CD4-positive, CD25-positive, alpha-beta regulatory T cell (primary cell): ENCODE measurements at regions not wholly inside any gene's neighbourhood (a gene's known extent, or its start where the extent isn't known, plus 50 kb on each side); places are given as distances from the start of the nearest gene placed in this dataset.

Source experiments
- ATAC-seq, 2 donors: fragments of 150-1000 bp; cut with Tn5 transposase; one replicate each; pipeline ENCODE4 v1.10.0; 2021; ENCODE audit warnings: low read depth in 2 of 2, moderate number of reproducible peaks in 2 of 2, moderate library complexity in 1 of 2
- DNase-seq, 3 donors: peaks; one replicate each; pipeline versions ENCODE4 v3.0.0 to v3.0.0-alpha.2; 2012 to 2022; ENCODE audit warnings: mixed read lengths in 1 of 3
- H3K27ac ChIP-seq: one replicate; pipeline ENCODE4 v1.7.0; 2013; ENCODE audit warnings: mild to moderate bottlenecking, low read length; ENCODE audit not compliant: insufficient read depth, poor library complexity, severe bottlenecking
- H3K27me3 ChIP-seq: one replicate; pipeline ENCODE4 v1.7.0; 2013; ENCODE audit warnings: low read length; ENCODE audit not compliant: control insufficient read depth, insufficient read depth
- H3K36me3 ChIP-seq: one replicate; pipeline ENCODE4 v1.7.0; 2013; ENCODE audit warnings: mild to moderate bottlenecking, low read length, moderate library complexity; ENCODE audit not compliant: control insufficient read depth, insufficient read depth
- H3K4me1 ChIP-seq: 2 replicates; pipeline ENCODE4 v1.7.0; 2013; ENCODE audit warnings: mild to moderate bottlenecking, low read length; ENCODE audit not compliant: insufficient read depth, control insufficient read depth, poor library complexity, severe bottlenecking
- H3K4me3 ChIP-seq: one replicate; pipeline ENCODE4 v1.7.0; 2013; ENCODE audit warnings: low read depth, mild to moderate bottlenecking, low read length, moderate library complexity
- H3K9me3 ChIP-seq, 2 experiments: 1 replicate in 1 of 2; 2 replicates in 1 of 2; pipeline ENCODE4 v1.7.0; 2013; ENCODE audit warnings: low read length in 2 of 2, mild to moderate bottlenecking in 1 of 2, moderate library complexity in 1 of 2; ENCODE audit not compliant: control insufficient read depth in 2 of 2
- H3K27ac Mint-ChIP-seq, 3 donors: one replicate each; pipeline ENCODE4 v1.8.0; 2020 to 2022; ENCODE audit warnings: mild to moderate bottlenecking in 3 of 3, mixed read lengths in 3 of 3, moderate library complexity in 2 of 3
- H3K27me3 Mint-ChIP-seq: one replicate; pipeline ENCODE4 v1.8.0; 2022; ENCODE audit warnings: mild to moderate bottlenecking, mixed read lengths
- H3K36me3 Mint-ChIP-seq: one replicate; pipeline ENCODE4 v1.8.0; 2020; ENCODE audit warnings: mixed read lengths
- H3K4me1 Mint-ChIP-seq, 4 donors: one replicate each; pipeline ENCODE4 v1.8.0; 2020 to 2022; ENCODE audit warnings: mixed read lengths in 4 of 4, mild to moderate bottlenecking in 1 of 4
- H3K4me3 Mint-ChIP-seq, 4 donors: one replicate each; pipeline ENCODE4 v1.8.0; 2020 to 2022; ENCODE audit warnings: mild to moderate bottlenecking in 4 of 4, mixed read lengths in 4 of 4, moderate library complexity in 3 of 4
- H3K9me3 Mint-ChIP-seq, 7 donors: one replicate each; pipeline ENCODE4 v1.8.0; 2020 to 2022; ENCODE audit warnings: mixed read lengths in 7 of 7, mild to moderate bottlenecking in 3 of 7, moderate library complexity in 2 of 7

GRCh38 chr6:163745536-163746400 lies 331.2 kb downstream of the QKI start:
- Mint-ChIP-seq H3K27me3 (peaks cover 9% of the 10 kb centered on the region), H3K9me3 (peaks cover 0 to 6% (median 0%) of the 10 kb centered on the region in 7 donors), H3K4me3 (no peak overlapping the region), H3K27ac (no peak overlapping the region), H3K4me1 (peaks cover 0 to 2% (median under 1%) of the 10 kb centered on the region in 4 donors), H3K36me3 (no peaks in the 10 kb centered on the region)
- H3K27ac ChIP-seq, result no peak overlapping the region
- no peaks in the 10 kb centered on the region for H3K36me3 ChIP-seq
- no peak overlapping the region for H3K4me3 ChIP-seq
- H3K9me3 ChIP-seq, result no peaks in the 10 kb centered on the region
- DNase-seq (no peak), ATAC-seq (no peak)
- no peaks in the 10 kb centered on the region for H3K4me1 ChIP-seq
- no peaks in the 10 kb centered on the region for H3K27me3 ChIP-seq

GRCh38 chr6:163744256-163744925 lies 329.9 kb downstream of the QKI start:
- no peak for ATAC-seq

DNA sequence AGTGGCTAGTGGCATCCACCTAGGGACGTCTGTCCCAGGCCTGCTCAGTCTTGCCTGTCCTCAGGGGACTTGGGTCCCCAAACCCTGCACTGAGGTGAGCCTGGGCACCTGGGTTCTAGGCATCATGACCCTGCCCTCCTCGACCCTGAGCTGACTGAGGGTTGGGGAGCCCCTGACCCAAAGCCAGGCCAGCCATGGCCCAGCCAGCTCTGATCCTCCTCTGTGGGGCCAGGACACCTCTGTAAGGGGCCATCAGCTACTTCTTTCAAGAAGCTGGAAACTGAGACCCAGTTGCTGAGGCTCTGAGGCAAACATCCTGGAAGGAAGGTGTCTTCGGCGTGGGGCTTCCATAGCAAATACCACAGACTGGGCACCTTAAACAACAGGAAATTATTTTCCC lies 329.3 kb downstream of the QKI start:
- H3K4me3 Mint-ChIP-seq, result no peak overlapping the region
- H3K4me1 Mint-ChIP-seq, result no peaks in the 10 kb centered on the region
- H3K36me3 Mint-ChIP-seq, result no peaks in the 10 kb centered on the region

More at GRCh38 chr6:163744256-163744925, 329.9 kb downstream of the QKI start:
- Mint-ChIP-seq H3K27ac (no peak overlapping the region), H3K27me3 (peaks cover 6% of the 10 kb centered on the region), H3K36me3 (no peaks in the 10 kb centered on the region), H3K4me1 (no peaks in the 10 kb centered on the region), H3K4me3 (no peak overlapping the region), H3K9me3 (peaks cover 0 to 6% (median 0%) of the 10 kb centered on the region in 7 donors)
- H3K27ac ChIP-seq, result no peak overlapping the region
- no peaks in the 10 kb centered on the region for H3K4me1 ChIP-seq
- H3K27me3 ChIP-seq, result no peaks in the 10 kb centered on the region
- no peak for DNase-seq
- H3K9me3 ChIP-seq, result no peaks in the 10 kb centered on the region
- H3K4me3 ChIP-seq, result no peak overlapping the region
- H3K36me3 ChIP-seq, result no peaks in the 10 kb centered on the region

DNA sequence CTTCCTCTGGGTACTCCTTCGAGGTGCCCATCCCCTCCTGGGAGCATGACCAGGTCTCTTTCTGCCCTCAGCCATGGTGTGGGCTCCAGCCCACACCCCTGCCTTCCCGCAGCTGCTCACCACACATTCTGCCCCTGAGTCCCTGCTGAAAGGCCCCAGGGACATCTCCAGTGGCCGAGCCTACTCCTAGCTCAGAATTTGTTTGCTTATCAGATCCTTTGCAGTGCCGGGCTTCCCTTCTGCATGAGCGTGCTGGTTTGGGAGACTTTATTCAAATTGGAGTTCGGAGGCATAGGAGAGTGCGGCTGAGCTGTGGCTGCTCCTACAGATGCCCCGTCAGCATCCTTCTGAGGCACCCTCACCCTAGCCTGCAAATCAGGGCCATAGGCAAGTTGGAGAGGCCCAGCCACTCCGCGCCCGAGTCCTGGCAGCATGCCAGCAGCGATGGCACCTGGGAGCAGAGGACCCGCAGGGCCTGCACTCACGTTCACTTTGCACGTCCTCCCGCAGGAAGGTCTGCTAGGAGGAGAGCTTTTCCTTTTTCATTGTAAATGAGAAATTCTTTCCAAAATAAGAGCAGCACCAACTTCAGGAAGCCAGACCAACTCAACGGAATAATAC lies 327.3 kb downstream of the QKI start:
- no peak for DNase-seq
- Mint-ChIP-seq H3K9me3 (peaks cover 0 to 2% (median 0%) of the 10 kb centered on the region in 7 donors), H3K4me3 (no peak overlapping the region), H3K27me3 (peaks cover 6% of the 10 kb centered on the region), H3K4me1 (no peaks in the 10 kb centered on the region), H3K36me3 (no peaks in the 10 kb centered on the region), H3K27ac (no peak overlapping the region)
- H3K9me3 ChIP-seq, result no peaks in the 10 kb centered on the region
- no peak overlapping the region for H3K27ac ChIP-seq
- H3K4me3 ChIP-seq, result no peak overlapping the region
- no peaks in the 10 kb centered on the region for H3K4me1 ChIP-seq
- H3K36me3 ChIP-seq, result no peaks in the 10 kb centered on the region
- H3K27me3 ChIP-seq, result no peaks in the 10 kb centered on the region
- ATAC-seq, result no peak

More for the DNA sequence above, 329.3 kb downstream of the QKI start:
- Mint-ChIP-seq H3K9me3 (peaks cover 0 to 6% (median 0%) of the 10 kb centered on the region in 7 donors), H3K27me3 (peaks cover 6% of the 10 kb centered on the region), H3K27ac (no peak overlapping the region)
- Histone ChIP-seq H3K27ac (no peak overlapping the region), H3K36me3 (no peaks in the 10 kb centered on the region), H3K4me1 (no peaks in the 10 kb centered on the region), H3K27me3 (no peaks in the 10 kb centered on the region), H3K9me3 (no peaks in the 10 kb centered on the region), H3K4me3 (no peak overlapping the region)
- DNase-seq (no peak), ATAC-seq (no peak)

DNA sequence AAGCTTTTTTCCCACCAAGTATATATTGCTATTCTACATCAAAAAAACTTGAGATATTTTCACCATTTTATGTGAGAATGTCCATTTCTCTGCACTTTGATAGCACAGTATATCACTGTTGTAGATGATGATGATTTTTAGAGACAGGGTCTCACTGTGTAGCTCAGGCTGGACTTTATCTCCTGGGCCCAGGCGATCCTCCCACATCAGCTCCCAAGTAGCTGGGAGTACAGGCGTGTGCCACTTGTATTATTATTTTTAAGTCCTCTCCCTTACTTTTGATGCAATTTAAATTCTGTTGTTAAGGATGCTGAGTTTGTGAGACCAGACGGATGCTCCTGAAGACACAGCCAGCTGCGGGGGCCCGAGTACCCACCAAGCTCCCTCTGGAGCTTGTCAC lies 326.8 kb downstream of the QKI start:
- DNase-seq, result no peak
- no peaks in the 10 kb centered on the region for H3K36me3 Mint-ChIP-seq

GRCh38 chr6:163739966-163740365 lies 325.4 kb downstream of the QKI start:
- H3K9me3 ChIP-seq, result no peaks in the 10 kb centered on the region
- no peak for ATAC-seq
- H3K27ac Mint-ChIP-seq, result no peak overlapping the region

More for the DNA sequence above, 326.8 kb downstream of the QKI start:
- ATAC-seq, result no peak
- H3K4me3 Mint-ChIP-seq, result no peak overlapping the region
- H3K9me3 ChIP-seq, result no peaks in the 10 kb centered on the region
- no peaks in the 10 kb centered on the region for H3K4me1 Mint-ChIP-seq
- H3K4me1 ChIP-seq, result no peaks in the 10 kb centered on the region
- H3K36me3 ChIP-seq, result no peaks in the 10 kb centered on the region
- no peaks in the 10 kb centered on the region for H3K27me3 ChIP-seq
- no peak overlapping the region for H3K4me3 ChIP-seq
- H3K27ac Mint-ChIP-seq, result no peak overlapping the region
- H3K9me3 Mint-ChIP-seq, result no peaks in the 10 kb centered on the region
- no peak overlapping the region for H3K27ac ChIP-seq
- peaks cover 8% of the 10 kb centered on the region for H3K27me3 Mint-ChIP-seq

GRCh38 chr6:163739408-163739725 lies 324.8 kb downstream of the QKI start:
- no peak overlapping the region for H3K4me3 Mint-ChIP-seq
- H3K4me3 ChIP-seq, result no peak overlapping the region
- no peaks in the 10 kb centered on the region for H3K4me1 ChIP-seq
- ATAC-seq, result no peak
- no peak for DNase-seq
- no peaks in the 10 kb centered on the region for H3K36me3 Mint-ChIP-seq
- H3K9me3 Mint-ChIP-seq, result no peaks in the 10 kb centered on the region
- no peaks in the 10 kb centered on the region for H3K4me1 Mint-ChIP-seq
- no peaks in the 10 kb centered on the region for H3K36me3 ChIP-seq
- peaks cover 4% of the 10 kb centered on the region for H3K27me3 Mint-ChIP-seq
- H3K27me3 ChIP-seq, result no peaks in the 10 kb centered on the region
- H3K27ac ChIP-seq, result no peak overlapping the region
- no peaks in the 10 kb centered on the region for H3K9me3 ChIP-seq
- H3K27ac Mint-ChIP-seq, result no peak overlapping the region

More at GRCh38 chr6:163739966-163740365, 325.4 kb downstream of the QKI start:
- H3K27me3 Mint-ChIP-seq, result peaks cover 4% of the 10 kb centered on the region
- no peaks in the 10 kb centered on the region for H3K9me3 Mint-ChIP-seq
- H3K4me1 ChIP-seq, result no peaks in the 10 kb centered on the region
- no peak overlapping the region for H3K27ac ChIP-seq
- no peaks in the 10 kb centered on the region for H3K4me1 Mint-ChIP-seq
- H3K4me3 ChIP-seq, result no peak overlapping the region
- H3K36me3 Mint-ChIP-seq, result no peaks in the 10 kb centered on the region
- H3K4me3 Mint-ChIP-seq, result no peak overlapping the region
- no peak for DNase-seq
- H3K27me3 ChIP-seq, result no peaks in the 10 kb centered on the region
- no peaks in the 10 kb centered on the region for H3K36me3 ChIP-seq
